ENCODE measurements at regions not wholly inside any gene's neighbourhood (a gene's known extent, or its start where the extent isn't known, plus 50 kb on each side); places are given as distances from the start of the nearest gene placed in this dataset.

GRCh38 chr10:9302140-9302746 lies 1247.8 kb downstream of the GATA3 start:
- intact Hi-C loops (cut with DNase I), result no loop called here
- H3K36me3 ChIP-seq (ENCODE audit: control insufficient read depth in 2 of 3, insufficient read depth in 3 of 3, low read length in 3 of 3), result no peaks in the 10 kb centered on the region
- no peaks in the 10 kb centered on the region for H3K27me3 ChIP-seq (ENCODE audit: control insufficient read depth, insufficient read depth, low read length)
- no peaks in the 10 kb centered on the region for H3K9me3 ChIP-seq (ENCODE audit: control insufficient read depth in 2 of 3, insufficient read depth in 1 of 3, low read length in 3 of 3)
- no peak overlapping the region for H3K27ac ChIP-seq (ENCODE audit: low read depth in 2 of 2, low read length in 2 of 2)
- no peak overlapping the region for H3K4me3 ChIP-seq (ENCODE audit: low read length in 3 of 3)
- FAIRE-seq, result peak; percentile 97
- H3K4me1 ChIP-seq (ENCODE audit: control insufficient read depth in 2 of 3, insufficient read depth in 2 of 3, low read depth in 1 of 3, low read length in 3 of 3), result no peaks in the 10 kb centered on the region
- DNase-seq, result peak in 2 of 5 donors; percentile 83
- no peak overlapping the region for H3K9ac ChIP-seq (ENCODE audit: low read length in 3 of 3)
- TF ChIP-seq, protein P1, sequence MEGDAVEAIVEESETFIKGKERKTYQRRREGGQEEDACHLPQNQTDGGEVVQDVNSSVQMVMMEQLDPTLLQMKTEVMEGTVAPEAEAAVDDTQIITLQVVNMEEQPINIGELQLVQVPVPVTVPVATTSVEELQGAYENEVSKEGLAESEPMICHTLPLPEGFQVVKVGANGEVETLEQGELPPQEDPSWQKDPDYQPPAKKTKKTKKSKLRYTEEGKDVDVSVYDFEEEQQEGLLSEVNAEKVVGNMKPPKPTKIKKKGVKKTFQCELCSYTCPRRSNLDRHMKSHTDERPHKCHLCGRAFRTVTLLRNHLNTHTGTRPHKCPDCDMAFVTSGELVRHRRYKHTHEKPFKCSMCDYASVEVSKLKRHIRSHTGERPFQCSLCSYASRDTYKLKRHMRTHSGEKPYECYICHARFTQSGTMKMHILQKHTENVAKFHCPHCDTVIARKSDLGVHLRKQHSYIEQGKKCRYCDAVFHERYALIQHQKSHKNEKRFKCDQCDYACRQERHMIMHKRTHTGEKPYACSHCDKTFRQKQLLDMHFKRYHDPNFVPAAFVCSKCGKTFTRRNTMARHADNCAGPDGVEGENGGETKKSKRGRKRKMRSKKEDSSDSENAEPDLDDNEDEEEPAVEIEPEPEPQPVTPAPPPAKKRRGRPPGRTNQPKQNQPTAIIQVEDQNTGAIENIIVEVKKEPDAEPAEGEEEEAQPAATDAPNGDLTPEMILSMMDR (IDR thresholded peaks at IDR 0.05; ENCODE audit: borderline replicate concordance, extremely low read depth, insufficient read depth), result peak; percentile 51

DNA sequence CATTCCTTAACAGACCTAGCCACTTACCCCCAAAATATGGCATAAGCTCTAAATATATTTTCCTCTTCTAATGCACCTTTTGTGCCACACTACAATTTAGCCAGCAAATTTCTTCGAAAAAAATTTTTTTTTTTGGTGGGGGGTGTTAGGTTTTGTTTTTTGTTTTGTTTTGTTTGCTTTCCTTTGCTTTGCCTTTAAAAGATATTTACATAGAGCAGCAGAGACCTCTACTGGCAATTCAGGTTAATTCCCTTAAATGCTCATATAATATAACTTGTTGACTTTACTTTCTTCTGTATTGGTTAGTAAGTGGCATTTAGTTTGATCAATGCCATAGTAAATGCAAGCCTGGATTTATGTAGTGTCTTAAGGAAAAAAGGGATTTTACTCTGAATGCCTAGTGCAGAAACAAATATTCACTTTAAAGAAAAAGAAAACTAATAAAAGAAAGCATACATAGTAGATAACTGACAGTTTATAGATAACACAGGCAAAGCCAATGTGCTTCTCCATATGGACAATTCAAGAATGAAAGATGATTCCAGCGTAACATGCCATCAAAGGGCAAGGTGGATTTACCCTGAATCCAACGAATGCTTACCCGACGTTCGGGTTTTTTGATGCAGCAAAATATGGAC lies 1250.6 kb downstream of the GATA3 start:
- peak in 2 of 5 donors; percentile 52 to 66 for DNase-seq
- TF ChIP-seq, protein P1 (IDR thresholded peaks at IDR 0.05; ENCODE audit: borderline replicate concordance, extremely low read depth, insufficient read depth), result peak; percentile 45
- peak; percentile 21 for FAIRE-seq

DNA sequence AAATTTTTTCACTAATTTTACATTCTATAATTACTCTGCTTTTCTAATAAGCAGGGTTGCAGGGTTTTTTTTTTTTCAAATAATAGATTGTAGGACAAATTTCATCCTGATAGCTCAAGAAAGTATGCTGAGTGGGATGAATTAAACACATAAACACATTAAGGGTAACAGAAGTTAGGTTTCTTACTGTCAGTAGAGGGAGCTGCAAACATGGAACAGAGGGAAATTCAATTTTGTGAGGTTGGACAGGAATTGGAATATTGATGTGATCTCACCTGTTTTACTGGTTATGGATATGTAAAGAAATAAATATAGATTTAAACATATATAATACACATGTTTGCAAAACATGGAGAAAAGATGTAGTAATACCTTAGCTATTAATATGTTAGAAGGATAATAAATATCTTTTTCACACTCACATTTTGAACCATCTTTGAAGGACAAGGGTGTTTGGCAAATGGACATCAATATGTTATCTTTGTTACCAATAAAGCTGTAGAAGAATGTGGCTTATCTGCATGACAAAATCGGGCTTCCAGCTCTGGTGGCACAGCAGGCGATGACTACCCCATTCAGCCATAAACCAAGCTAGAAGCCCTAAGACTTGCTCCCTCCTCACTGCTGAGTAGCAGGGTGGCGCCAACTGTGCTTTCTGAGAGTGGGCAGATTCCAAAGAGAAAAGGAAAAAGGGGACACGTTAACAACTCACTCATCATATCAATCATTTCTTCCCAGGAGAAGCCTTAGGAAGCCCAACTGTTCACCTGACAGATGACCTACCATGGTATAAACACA lies 1257.4 kb downstream of the GATA3 start:
- Histone ChIP-seq H3K9me3 (ENCODE audit: control insufficient read depth in 2 of 3, insufficient read depth in 1 of 3, low read length in 3 of 3) (no peaks in the 10 kb centered on the region), H3K4me3 (ENCODE audit: low read length in 3 of 3) (no peak overlapping the region), H3K4me1 (ENCODE audit: control insufficient read depth in 2 of 3, insufficient read depth in 2 of 3, low read depth in 1 of 3, low read length in 3 of 3) (no peaks in the 10 kb centered on the region), H3K36me3 (ENCODE audit: control insufficient read depth in 2 of 3, insufficient read depth in 3 of 3, low read length in 3 of 3) (no peaks in the 10 kb centered on the region), H3K9ac (ENCODE audit: low read length in 3 of 3) (no peak overlapping the region), H3K27me3 (ENCODE audit: control insufficient read depth, insufficient read depth, low read length) (no peaks in the 10 kb centered on the region), H3K27ac (ENCODE audit: low read depth in 2 of 2, low read length in 2 of 2) (no peak overlapping the region)
- intact Hi-C loops (cut with DNase I), result no loop called here
- DNase-seq (no peak), FAIRE-seq (no peak)
- TF ChIP-seq, protein P1 (IDR thresholded peaks at IDR 0.05; ENCODE audit: borderline replicate concordance, extremely low read depth, insufficient read depth), result no peak

More for the DNA sequence above, 1250.6 kb downstream of the GATA3 start:
- H3K4me3 ChIP-seq (ENCODE audit: low read length in 3 of 3), result no peak overlapping the region
- no peaks in the 10 kb centered on the region for H3K36me3 ChIP-seq (ENCODE audit: control insufficient read depth in 2 of 3, insufficient read depth in 3 of 3, low read length in 3 of 3)
- H3K4me1 ChIP-seq (ENCODE audit: control insufficient read depth in 2 of 3, insufficient read depth in 2 of 3, low read depth in 1 of 3, low read length in 3 of 3), result no peaks in the 10 kb centered on the region
- H3K27ac ChIP-seq (ENCODE audit: low read depth in 2 of 2, low read length in 2 of 2), result no peak overlapping the region
- intact Hi-C loops (cut with DNase I), result no loop called here
- H3K9me3 ChIP-seq (ENCODE audit: control insufficient read depth in 2 of 3, insufficient read depth in 1 of 3, low read length in 3 of 3), result no peaks in the 10 kb centered on the region
- H3K9ac ChIP-seq (ENCODE audit: low read length in 3 of 3), result no peak overlapping the region
- no peaks in the 10 kb centered on the region for H3K27me3 ChIP-seq (ENCODE audit: control insufficient read depth, insufficient read depth, low read length)

All from kidney (tissue), 13 donors.